ENCODE measurements at regions not wholly inside any gene's neighbourhood (a gene's known extent, or its start where the extent isn't known, plus 50 kb on each side); places are given as distances from the start of the nearest gene placed in this dataset.

- no peak overlapping the region for H3K4me3 ChIP-seq (ENCODE audit: low read depth, low read length)
- no peak for TF ChIP-seq CTCF (IDR thresholded peaks at IDR 0.05; ENCODE audit: insufficient read depth, low read length, poor library complexity, severe bottlenecking)
- no peak for DNase-seq (ENCODE audit: low read depth)
- H3K27me3 ChIP-seq (ENCODE audit: control insufficient read depth, insufficient read depth, low read length): no peaks in the 10 kb centered on the region
- no peaks in the 10 kb centered on the region for H3K36me3 ChIP-seq (ENCODE audit: control insufficient read depth, insufficient read depth, low read length)
Observed at GRCh38 chr4:153943738-153944415, 155.0 kb upstream of the SFRP2 start.

- TF ChIP-seq CTCF (IDR thresholded peaks at IDR 0.05; ENCODE audit: insufficient read depth, low read length, poor library complexity, severe bottlenecking): no peak
- Histone ChIP-seq H3K36me3 (ENCODE audit: control insufficient read depth, insufficient read depth, low read length) (no peaks in the 10 kb centered on the region), H3K4me3 (ENCODE audit: low read depth, low read length) (no peak overlapping the region), H3K27me3 (ENCODE audit: control insufficient read depth, insufficient read depth, low read length) (no peaks in the 10 kb centered on the region)
- no peak for DNase-seq (ENCODE audit: low read depth)
Observed at GRCh38 chr4:153940916-153941315, 152.0 kb upstream of the SFRP2 start.

- Histone ChIP-seq H3K4me3 (ENCODE audit: low read depth, low read length) (no peak overlapping the region), H3K36me3 (ENCODE audit: control insufficient read depth, insufficient read depth, low read length) (no peaks in the 10 kb centered on the region), H3K27me3 (ENCODE audit: control insufficient read depth, insufficient read depth, low read length) (no peaks in the 10 kb centered on the region)
- TF ChIP-seq CTCF (IDR thresholded peaks at IDR 0.05; ENCODE audit: insufficient read depth, low read length, poor library complexity, severe bottlenecking): no peak
- no peak for DNase-seq (ENCODE audit: low read depth)
Observed at GRCh38 chr4:153939570-153939969, 150.7 kb upstream of the SFRP2 start.

- Histone ChIP-seq H3K4me3 (ENCODE audit: low read depth, low read length) (no peak overlapping the region), H3K36me3 (ENCODE audit: control insufficient read depth, insufficient read depth, low read length) (no peaks in the 10 kb centered on the region), H3K27me3 (ENCODE audit: control insufficient read depth, insufficient read depth, low read length) (no peaks in the 10 kb centered on the region)
- TF ChIP-seq CTCF (IDR thresholded peaks at IDR 0.05; ENCODE audit: insufficient read depth, low read length, poor library complexity, severe bottlenecking): no peak
- no peak for DNase-seq (ENCODE audit: low read depth)
Observed at GRCh38 chr4:153938994-153939393, 150.1 kb upstream of the SFRP2 start.

- Histone ChIP-seq H3K27me3 (ENCODE audit: control insufficient read depth, insufficient read depth, low read length) (no peaks in the 10 kb centered on the region), H3K4me3 (ENCODE audit: low read depth, low read length) (no peak overlapping the region), H3K36me3 (ENCODE audit: control insufficient read depth, insufficient read depth, low read length) (no peaks in the 10 kb centered on the region)
- no peak for TF ChIP-seq CTCF (IDR thresholded peaks at IDR 0.05; ENCODE audit: insufficient read depth, low read length, poor library complexity, severe bottlenecking)
- no peak for DNase-seq (ENCODE audit: low read depth)
Observed at GRCh38 chr4:153937289-153937688, 148.4 kb upstream of the SFRP2 start.

- TF ChIP-seq CTCF (IDR thresholded peaks at IDR 0.05; ENCODE audit: insufficient read depth, low read length, poor library complexity, severe bottlenecking): no peak
- no peak for DNase-seq (ENCODE audit: low read depth)
- H3K36me3 ChIP-seq (ENCODE audit: control insufficient read depth, insufficient read depth, low read length): no peaks in the 10 kb centered on the region
- no peak overlapping the region for H3K4me3 ChIP-seq (ENCODE audit: low read depth, low read length)
- H3K27me3 ChIP-seq (ENCODE audit: control insufficient read depth, insufficient read depth, low read length): no peaks in the 10 kb centered on the region
Observed at GRCh38 chr4:153936121-153936520, 147.2 kb upstream of the SFRP2 start.

All from kidney epithelial cell (primary cell).